ENCODE measurements at regions not wholly inside any gene's neighbourhood (a gene's known extent, or its start where the extent isn't known, plus 50 kb on each side); places are given as distances from the start of the nearest gene placed in this dataset. TPM values are rescaled to one million over a fixed set of nuclear protein-coding genes. Genes with fewer than 3 reads are reported as not detected.

- intact Hi-C loops (cut with DNase I): no loop called here
- H3K27me3 ChIP-seq: no peaks in the 10 kb centered on the region
- DNase-seq (ENCODE audit: extremely low spot score in 2 of 2): no peak
- H3K27ac ChIP-seq: no peak overlapping the region
- no peaks in the 10 kb centered on the region for H3K9me3 ChIP-seq
- no peaks in the 10 kb centered on the region for H3K36me3 ChIP-seq
- TF ChIP-seq CTCF (IDR thresholded peaks at IDR 0.05) (peak; percentile 11 to 67 (median 53)), POLR2AphosphoS5 (IDR thresholded peaks at IDR 0.05; ENCODE audit: insufficient read depth in 1 of 2, low read depth in 1 of 2) (no peak)
- H3K4me1 ChIP-seq: no peaks in the 10 kb centered on the region
- H3K4me3 ChIP-seq: no peak overlapping the region
These were observed 58.4 kb upstream of the MYO3A start for GRCh38 chr10:25875556-25876165.

GRCh38 chr10:25877296-25877695 is 56.7 kb upstream of the MYO3A start:
- DNase-seq (ENCODE audit: extremely low spot score in 2 of 2): no peak
- H3K36me3 ChIP-seq: no peaks in the 10 kb centered on the region
- no peak overlapping the region for H3K27ac ChIP-seq
- intact Hi-C loops (cut with DNase I): no loop called here
- TF ChIP-seq POLR2A (IDR thresholded peaks at IDR 0.05) (no peak), CTCF (IDR thresholded peaks at IDR 0.05) (no peak), POLR2AphosphoS5 (IDR thresholded peaks at IDR 0.05; ENCODE audit: insufficient read depth in 1 of 2, low read depth in 1 of 2) (no peak)
- no peak overlapping the region for H3K4me3 ChIP-seq
- no peaks in the 10 kb centered on the region for H3K4me1 ChIP-seq
- no peaks in the 10 kb centered on the region for H3K27me3 ChIP-seq
- H3K9me3 ChIP-seq: no peaks in the 10 kb centered on the region

Small RNAs in the stretch of these regions (small RNA-seq; reads per million reads assigned to genes)
- not detected for gene RNA5SP306
- gene RNU6-632P: not detected
